GM23338 (cell line): ENCODE measurements at regions not wholly inside any gene's neighbourhood (a gene's known extent, or its start where the extent isn't known, plus 50 kb on each side); places are given as distances from the start of the nearest gene placed in this dataset.

Experiments used
- ATAC-seq: fragments of 200-7000 bp; cut with Tn5 transposase; 3 replicates; pipeline ENCODE4 v1.9.1; 2020
- DNase-seq: peaks from one replicate; pipeline ENCODE4 v3.0.0-alpha.2; 2015; ENCODE audit warnings: low spot score
- H2AFZ ChIP-seq: fragments of 200-600 bp; sonication (generic); 2 replicates; pipeline ENCODE4 v1.8.0; 2016; ENCODE audit warnings: antibody characterized with exemption, mild to moderate bottlenecking, moderate library complexity
- H3F3A ChIP-seq: fragments of 200-600 bp; sonication (generic); replicated peaks from 2 replicates; pipeline ENCODE4 v1.8.0; 2017; ENCODE audit warnings: antibody characterized with exemption, mixed run types, low read depth
- H3K27ac ChIP-seq: fragments of 200-600 bp; sonication (generic); 2 replicates; pipeline ENCODE4 v1.6.1; 2016; ENCODE audit warnings: low read depth
- H3K27me3 ChIP-seq: fragments of 200-600 bp; sonication (generic); 2 replicates; pipeline ENCODE4 v1.8.0; 2016; ENCODE audit warnings: mild to moderate bottlenecking, mixed run types, moderate library complexity; ENCODE audit not compliant: insufficient read depth
- H3K36me3 ChIP-seq: fragments of 200-600 bp; sonication (generic); 2 replicates; pipeline ENCODE4 v1.8.0; 2016; ENCODE audit warnings: mild to moderate bottlenecking; ENCODE audit not compliant: insufficient read depth
- H3K4me1 ChIP-seq: fragments of 200-600 bp; sonication (generic); 2 replicates; pipeline ENCODE4 v1.8.0; 2016; ENCODE audit warnings: mild to moderate bottlenecking, moderate library complexity; ENCODE audit not compliant: insufficient read depth
- H3K4me2 ChIP-seq: fragments of 200-600 bp; sonication (generic); 2 replicates; pipeline ENCODE4 v1.7.1; 2017; ENCODE audit warnings: mixed run types
- H3K4me3 ChIP-seq: fragments of 200-600 bp; sonication (generic); 2 replicates; pipeline ENCODE4 v1.6.1; 2016; ENCODE audit warnings: mixed run types
- H3K79me2 ChIP-seq: fragments of 200-600 bp; sonication (generic); replicated peaks from 2 replicates; pipeline ENCODE4 v1.8.0; 2017; ENCODE audit warnings: mild to moderate bottlenecking; ENCODE audit not compliant: insufficient read depth
- H3K9me2 ChIP-seq: fragments of 200-600 bp; sonication (generic); 2 replicates; pipeline ENCODE4 v1.8.0; 2017; ENCODE audit not compliant: insufficient read depth
- H4K20me1 ChIP-seq: fragments of 200-600 bp; sonication (generic); replicated peaks from 2 replicates; pipeline ENCODE4 v1.8.0; 2017; ENCODE audit warnings: mild to moderate bottlenecking; ENCODE audit not compliant: insufficient read depth
- H3K27ac Mint-ChIP-seq: 2 replicates; pipeline ENCODE4 v1.8.0; 2020; ENCODE audit warnings: inconsistent platforms, mild to moderate bottlenecking, moderate library complexity, mixed read lengths
- H3K27me3 Mint-ChIP-seq: 3 replicates; pipeline ENCODE4 v1.8.0; 2022; ENCODE audit warnings: low read depth, mild to moderate bottlenecking, moderate library complexity, mixed read lengths, inconsistent platforms; ENCODE audit not compliant: insufficient read depth, poor library complexity
- H3K36me3 Mint-ChIP-seq: 3 replicates; pipeline ENCODE4 v1.8.0; 2021; ENCODE audit warnings: low read depth, mild to moderate bottlenecking, inconsistent platforms, moderate library complexity, mixed read lengths
- H3K4me1 Mint-ChIP-seq: 3 replicates; pipeline ENCODE4 v1.8.0; 2020; ENCODE audit warnings: mild to moderate bottlenecking, inconsistent platforms, mixed read lengths
- H3K4me3 Mint-ChIP-seq: 3 replicates; pipeline ENCODE4 v1.8.0; 2021; ENCODE audit warnings: moderate library complexity, mild to moderate bottlenecking, inconsistent platforms, mixed read lengths
- H3K9me3 Mint-ChIP-seq: 3 replicates; pipeline ENCODE4 v1.8.0; 2020; ENCODE audit warnings: moderate library complexity, mild to moderate bottlenecking, inconsistent platforms, mixed read lengths
- CREB1 ChIP-seq: fragments of 250-450 bp; sonication (Bioruptor Pico); IDR thresholded peaks from 2 replicates; pipeline ENCODE4 v1.5.0; 2020; ENCODE audit warnings: low read depth, mild to moderate bottlenecking, moderate library complexity
- CTCF ChIP-seq, 2 experiments: fragments of 200-600 bp in 1 of 2; sonication (generic) in 1 of 2; conservative IDR thresholded peaks; 2 replicates each; pipeline versions ENCODE4 v1.5.1 to v1.6.1; 2016 to 2017; ENCODE audit warnings: antibody characterized with exemption in 2 of 2, low read depth in 2 of 2, mild to moderate bottlenecking in 2 of 2, moderate library complexity in 1 of 2
- ETS1 ChIP-seq: IDR thresholded peaks from 2 replicates; pipeline ENCODE4 v1.6.1; 2016; ENCODE audit warnings: antibody characterized with exemption
- EZH2 ChIP-seq: fragments of 200-600 bp; sonication (generic); IDR thresholded peaks from one replicate; pipeline ENCODE4 v1.8.0; 2017; ENCODE audit warnings: antibody characterized with exemption, mild to moderate bottlenecking, low read depth; ENCODE audit not compliant: unreplicated experiment
- EZH2phosphoT487 ChIP-seq: fragments of 200-600 bp; sonication (generic); IDR thresholded peaks from one replicate; pipeline ENCODE4 v1.8.1; 2018; ENCODE audit warnings: antibody characterized with exemption; ENCODE audit not compliant: unreplicated experiment
- JUNB ChIP-seq: IDR thresholded peaks from one replicate; pipeline ENCODE4 v1.6.1; 2016; ENCODE audit warnings: antibody characterized with exemption; ENCODE audit not compliant: unreplicated experiment
- NANOG ChIP-seq: IDR thresholded peaks from 2 replicates; pipeline ENCODE4 v1.6.1; 2016; ENCODE audit warnings: antibody characterized with exemption, borderline replicate concordance
- POLR2AphosphoS5 ChIP-seq: IDR thresholded peaks from 2 replicates; pipeline ENCODE4 v1.6.1; 2016; ENCODE audit warnings: antibody characterized with exemption, low read depth
- REST ChIP-seq: IDR thresholded peaks from one replicate; pipeline ENCODE4 v1.6.1; 2018; ENCODE audit warnings: antibody characterized with exemption; ENCODE audit not compliant: unreplicated experiment
- STAT1 ChIP-seq: IDR thresholded peaks from one replicate; pipeline ENCODE4 v1.6.1; 2016; ENCODE audit warnings: antibody characterized with exemption; ENCODE audit not compliant: unreplicated experiment
- ZNF114 ChIP-seq: fragments of 250-450 bp; sonication (Bioruptor Pico); IDR thresholded peaks from 2 replicates; pipeline ENCODE4 v1.5.0; 2020; ENCODE audit warnings: mild to moderate bottlenecking, moderate library complexity
- ZNF331 ChIP-seq: fragments of 250-450 bp; sonication (Bioruptor Pico); IDR thresholded peaks from 2 replicates; pipeline ENCODE4 v1.5.0; 2020; ENCODE audit warnings: low read depth, mild to moderate bottlenecking, moderate library complexity
- ZNF462 ChIP-seq: fragments of 250-450 bp; sonication (Bioruptor Pico); IDR thresholded peaks from 2 replicates; pipeline ENCODE4 v1.5.0; 2020; ENCODE audit warnings: mild to moderate bottlenecking, moderate library complexity

GRCh38 chr6:90787446-90787845, 200.6 kb upstream of the MAP3K7 start:
- Mint-ChIP-seq H3K4me3 (no peak overlapping the region), H3K27ac (no peak overlapping the region), H3K9me3 (no peaks in the 10 kb centered on the region), H3K27me3 (no peaks in the 10 kb centered on the region), H3K4me1 (peaks cover 26% of the 10 kb centered on the region), H3K36me3 (no peaks in the 10 kb centered on the region)
- DNase-seq (no peak), ATAC-seq (no peak)
- Histone ChIP-seq H3K4me1 (peaks cover 16% of the 10 kb centered on the region), H3K27ac (no peak overlapping the region), H3K79me2 (no peaks in the 10 kb centered on the region), H2AFZ (no peak overlapping the region), H3K4me2 (no peak overlapping the region), H4K20me1 (no peaks in the 10 kb centered on the region), H3F3A (no peaks in the 10 kb centered on the region), H3K9me2 (no peaks in the 10 kb centered on the region), H3K27me3 (no peaks in the 10 kb centered on the region), H3K4me3 (no peak overlapping the region), H3K36me3 (no peaks in the 10 kb centered on the region)
- no peak for TF ChIP-seq JUNB
- no peak for TF ChIP-seq CREB1 (CRISPR knock-in tag)
- TF ChIP-seq REST = no peak
- no peak for TF ChIP-seq ETS1
- no peak for TF ChIP-seq EZH2phosphoT487
- TF ChIP-seq STAT1 = no peak
- no peak for TF ChIP-seq ZNF462
- TF ChIP-seq ZNF114 = no peak
- no peak for TF ChIP-seq EZH2
- TF ChIP-seq POLR2AphosphoS5 = no peak
- no peak for TF ChIP-seq ZNF331
- TF ChIP-seq NANOG = no peak
- no peak for TF ChIP-seq CTCF (conservative IDR thresholded peaks at IDR 0.05; ENCODE audit: low read depth in 2 of 2)
